Fibroblast of lung (primary cell): ENCODE measurements at regions not wholly inside any gene's neighbourhood (a gene's known extent, or its start where the extent isn't known, plus 50 kb on each side); places are given as distances from the start of the nearest gene placed in this dataset.

Source experiments
- DNase-seq, 2 donors: peaks; one replicate each; pipeline versions ENCODE4 v3.0.0 to v3.0.0-alpha.2; 2010; ENCODE audit warnings: low read depth in 2 of 2
- H2AFZ ChIP-seq: 2 replicates; pipeline ENCODE4 v1.5.1; 2012; ENCODE audit warnings: low read length, control low read depth, inconsistent platforms
- H3K27ac ChIP-seq: 2 replicates; pipeline ENCODE4 v1.5.1; 2011; ENCODE audit warnings: low read length, control low read depth; ENCODE audit not compliant: insufficient read depth
- H3K27me3 ChIP-seq: 2 replicates; pipeline ENCODE4 v1.5.1; 2011; ENCODE audit warnings: mild to moderate bottlenecking, low read length; ENCODE audit not compliant: control insufficient read depth, insufficient read depth
- H3K36me3 ChIP-seq: 2 replicates; pipeline ENCODE4 v1.5.1; 2011; ENCODE audit warnings: low read length; ENCODE audit not compliant: control insufficient read depth, insufficient read depth
- H3K4me1 ChIP-seq: 2 replicates; pipeline ENCODE4 v1.5.1; 2011; ENCODE audit warnings: low read length; ENCODE audit not compliant: control insufficient read depth, insufficient read depth; ENCODE audit errors: extremely low read depth
- H3K4me2 ChIP-seq: 2 replicates; pipeline ENCODE4 v1.5.1; 2011; ENCODE audit warnings: low read length, control low read depth; ENCODE audit not compliant: insufficient read depth; ENCODE audit errors: extremely low read depth
- H3K4me3 ChIP-seq, 4 experiments: fragments of 200-600 bp in 1 of 4; sonication (generic) in 1 of 4; replicated peaks in 1 of 4; 2 replicates each; pipeline ENCODE4 v1.5.1; 2011 to 2016; ENCODE audit warnings: low read length in 4 of 4, low read depth in 3 of 4, mild to moderate bottlenecking in 3 of 4, control low read depth in 2 of 4, inconsistent platforms in 1 of 4, mixed read lengths in 1 of 4; ENCODE audit not compliant: insufficient read depth in 1 of 4; ENCODE audit errors: control extremely low read depth in 1 of 4
- H3K79me2 ChIP-seq: 2 replicates; pipeline ENCODE4 v1.5.1; 2012; ENCODE audit warnings: mild to moderate bottlenecking, low read length, inconsistent platforms; ENCODE audit not compliant: control insufficient read depth, insufficient read depth
- H3K9ac ChIP-seq: 2 replicates; pipeline ENCODE4 v1.5.1; 2011; ENCODE audit warnings: mild to moderate bottlenecking, low read length, control low read depth; ENCODE audit not compliant: insufficient read depth
- H3K9me3 ChIP-seq: 2 replicates; pipeline ENCODE4 v1.5.1; 2012; ENCODE audit warnings: low read depth, low read length; ENCODE audit not compliant: control insufficient read depth, insufficient read depth
- H4K20me1 ChIP-seq: 2 replicates; pipeline ENCODE4 v1.5.1; 2011; ENCODE audit warnings: low read length; ENCODE audit not compliant: control insufficient read depth, insufficient read depth; ENCODE audit errors: extremely low read depth
- CTCF ChIP-seq, 2 donors: IDR thresholded peaks in 1 of 2; conservative IDR thresholded peaks in 1 of 2; 1 replicate in 1 of 2; 2 replicates in 1 of 2; pipeline ENCODE4 v1.5.1; 2011 to 2012; ENCODE audit warnings: low read length in 2 of 2, control low read depth in 1 of 2, inconsistent platforms in 1 of 2, low read depth in 1 of 2, mild to moderate bottlenecking in 1 of 2
- EZH2 ChIP-seq: IDR thresholded peaks from 2 replicates; pipeline ENCODE4 v1.5.1; 2012; ENCODE audit warnings: low read length, control low read depth, mild to moderate bottlenecking; ENCODE audit errors: missing control alignments

- H4K20me1 ChIP-seq, result no peaks in the 10 kb centered on the region
- H3K9me3 ChIP-seq, result no peaks in the 10 kb centered on the region
- no peaks in the 10 kb centered on the region for H3K79me2 ChIP-seq
- H3K27me3 ChIP-seq, result no peaks in the 10 kb centered on the region
- H3K36me3 ChIP-seq, result no peaks in the 10 kb centered on the region
- H3K9ac ChIP-seq, result no peak overlapping the region
- no peak overlapping the region for H3K4me2 ChIP-seq
- no peak overlapping the region for H3K27ac ChIP-seq
- no peak overlapping the region for H2AFZ ChIP-seq
- DNase-seq, result no peak
- no peak overlapping the region for H3K4me3 ChIP-seq
- TF ChIP-seq CTCF (conservative IDR thresholded peaks at IDR 0.05 in 1 of 2, IDR thresholded peaks at IDR 0.05 in 1 of 2; ENCODE audit: low read depth in 1 of 2, low read length in 2 of 2) (no peak), EZH2 (no peak)
- no peaks in the 10 kb centered on the region for H3K4me1 ChIP-seq
These were observed 1634.6 kb upstream of the PCDH20 start for GRCh38 chr13:63050287-63050686.

- Histone ChIP-seq H3K27ac (no peak overlapping the region), H3K36me3 (no peaks in the 10 kb centered on the region), H3K27me3 (no peaks in the 10 kb centered on the region), H4K20me1 (no peaks in the 10 kb centered on the region), H3K9ac (no peak overlapping the region), H3K4me1 (no peaks in the 10 kb centered on the region), H2AFZ (no peak overlapping the region), H3K4me2 (no peak overlapping the region), H3K4me3 (no peak overlapping the region), H3K9me3 (no peaks in the 10 kb centered on the region), H3K79me2 (no peaks in the 10 kb centered on the region)
- TF ChIP-seq EZH2 (no peak), CTCF (conservative IDR thresholded peaks at IDR 0.05 in 1 of 2, IDR thresholded peaks at IDR 0.05 in 1 of 2; ENCODE audit: low read depth in 1 of 2, low read length in 2 of 2) (peak in 1 of 2 donors; percentile 26)
- DNase-seq, result peak in 1 of 2 donors; percentile 15
These were observed 1633.0 kb upstream of the PCDH20 start for GRCh38 chr13:63048653-63049052.

GRCh38 chr13:63044589-63045313 lies 1629.1 kb upstream of the PCDH20 start:
- H3K9ac ChIP-seq, result no peak overlapping the region
- no peak overlapping the region for H3K27ac ChIP-seq
- H4K20me1 ChIP-seq, result no peaks in the 10 kb centered on the region
- H3K36me3 ChIP-seq, result no peaks in the 10 kb centered on the region
- H3K9me3 ChIP-seq, result no peaks in the 10 kb centered on the region
- H3K79me2 ChIP-seq, result no peaks in the 10 kb centered on the region
- no peaks in the 10 kb centered on the region for H3K27me3 ChIP-seq
- TF ChIP-seq CTCF (conservative IDR thresholded peaks at IDR 0.05 in 1 of 2, IDR thresholded peaks at IDR 0.05 in 1 of 2; ENCODE audit: low read depth in 1 of 2, low read length in 2 of 2), result no peak
- no peak for TF ChIP-seq EZH2
- no peak overlapping the region for H3K4me3 ChIP-seq
- no peak overlapping the region for H3K4me2 ChIP-seq
- H2AFZ ChIP-seq, result no peak overlapping the region
- H3K4me1 ChIP-seq, result no peaks in the 10 kb centered on the region
- peak in 1 of 2 donors; percentile 12 for DNase-seq
